NCI-H187 (cell line): ENCODE measurements at regions not wholly inside any gene's neighbourhood (a gene's known extent, or its start where the extent isn't known, plus 50 kb on each side); places are given as distances from the start of the nearest gene placed in this dataset.

Source experiments
- DNase-seq, 2 experiments: peaks; one replicate each; lab custom pipeline; 2025; lab: John Stamatoyannopoulos, UW

- no peak for DNase-seq
Observed at GRCh38 chr5:51278539-51278938, 104.7 kb upstream of the ISL1 start.

- peak in 1 of 2 experiments; percentile 7 for DNase-seq
Observed at GRCh38 chr5:51279983-51280706, 103.1 kb upstream of the ISL1 start.

- DNase-seq, result no peak
Observed at GRCh38 chr5:51286046-51286445, 97.2 kb upstream of the ISL1 start.

- no peak for DNase-seq
Observed at GRCh38 chr5:51302343-51302742, 80.9 kb upstream of the ISL1 start.

DNA sequence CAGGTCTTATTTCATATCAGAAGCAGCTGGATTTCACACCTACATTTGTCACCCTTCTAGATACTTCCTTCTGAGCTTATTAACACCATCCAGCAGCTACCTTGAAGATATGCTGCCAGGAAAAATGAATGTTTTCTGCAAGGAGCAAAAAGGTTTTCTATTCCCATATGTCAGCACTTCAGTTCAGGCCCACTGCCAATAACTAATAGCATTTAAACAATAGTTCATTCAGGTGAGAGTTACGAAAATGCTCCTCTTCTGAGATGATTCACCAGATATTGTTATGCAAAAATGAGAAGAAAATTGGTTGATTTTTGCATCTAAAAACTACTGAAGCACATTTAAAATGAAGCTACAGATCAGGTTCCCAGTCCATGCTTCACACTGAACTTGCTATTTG, 56.4 kb upstream of the ISL1 start:
- DNase-seq, result no peak
